ENCODE measurements at regions not wholly inside any gene's neighbourhood (a gene's known extent, or its start where the extent isn't known, plus 50 kb on each side); places are given as distances from the start of the nearest gene placed in this dataset.

- Histone ChIP-seq H3K4me3 (ENCODE audit: low read length) (no peak overlapping the region), H3K27ac (ENCODE audit: low read length) (no peak overlapping the region), H3K36me3 (ENCODE audit: control insufficient read depth, insufficient read depth, low read length) (no peaks in the 10 kb centered on the region), H3K27me3 (ENCODE audit: control insufficient read depth, insufficient read depth, low read length) (no peaks in the 10 kb centered on the region), H3K4me1 (ENCODE audit: control insufficient read depth, insufficient read depth, low read length) (no peaks in the 10 kb centered on the region), H3K9me3 (ENCODE audit: control insufficient read depth, insufficient read depth, low read length) (no peaks in the 10 kb centered on the region)
- Mint-ChIP-seq H3K27ac (no peak overlapping the region), H3K4me1 (no peaks in the 10 kb centered on the region), H3K36me3 (no peaks in the 10 kb centered on the region), H3K4me3 (no peak overlapping the region), H3K27me3 (ENCODE audit: low read depth in 2 of 2) (peaks cover 0 to 3% of the 10 kb centered on the region in 2 donors), H3K9me3 (peaks cover 2% of the 10 kb centered on the region in 2 donors)
- ATAC-seq (no peak), DNase-seq (no peak)
- 85% methylated on average over 3 of the region's 4 CpGs for WGBS (ENCODE audit: insufficient coverage)
- no peak for TF ChIP-seq CTCF (IDR thresholded peaks at IDR 0.05)
- intact Hi-C loops (cut with micrococcal nuclease): no loop called here
These were observed 181.0 kb upstream of the ETAA1 start for GRCh38 chr2:67216103-67216502.

DNA sequence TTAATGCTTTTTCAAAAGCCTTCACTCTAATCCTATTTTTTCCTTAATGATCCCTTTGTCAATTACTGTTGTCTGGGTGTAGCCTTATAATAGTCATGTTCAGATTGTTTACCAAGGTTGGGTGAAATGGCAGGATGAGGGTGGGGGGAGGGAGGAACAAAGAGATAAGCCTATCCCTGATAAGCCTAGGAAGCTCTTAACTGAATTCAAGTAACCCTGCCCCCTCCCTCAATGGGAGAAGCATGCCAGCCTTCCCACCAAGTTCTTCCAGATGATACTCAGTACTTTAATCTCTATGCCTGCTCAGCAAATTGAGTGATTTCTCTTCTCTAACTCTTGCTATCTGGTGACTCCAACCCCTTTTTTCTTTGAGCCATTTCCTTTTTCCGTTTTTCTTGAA, 180.3 kb upstream of the ETAA1 start:
- Histone ChIP-seq H3K27me3 (ENCODE audit: control insufficient read depth, insufficient read depth, low read length) (no peaks in the 10 kb centered on the region), H3K4me3 (ENCODE audit: low read length) (no peak overlapping the region), H3K9me3 (ENCODE audit: control insufficient read depth, insufficient read depth, low read length) (no peaks in the 10 kb centered on the region), H3K27ac (ENCODE audit: low read length) (no peak overlapping the region), H3K4me1 (ENCODE audit: control insufficient read depth, insufficient read depth, low read length) (no peaks in the 10 kb centered on the region), H3K36me3 (ENCODE audit: control insufficient read depth, insufficient read depth, low read length) (no peaks in the 10 kb centered on the region)
- peaks cover 0 to 3% of the 10 kb centered on the region in 2 donors for H3K27me3 Mint-ChIP-seq (ENCODE audit: low read depth in 2 of 2)
- no peak overlapping the region for H3K27ac Mint-ChIP-seq
- no peak for TF ChIP-seq CTCF (IDR thresholded peaks at IDR 0.05)
- H3K4me1 Mint-ChIP-seq: no peaks in the 10 kb centered on the region
- intact Hi-C loops (cut with micrococcal nuclease): no loop called here
- H3K4me3 Mint-ChIP-seq: no peak overlapping the region
- WGBS (ENCODE audit: insufficient coverage): no CpG with 5 or more reads among the region's 1 CpG
- peaks cover 2% of the 10 kb centered on the region in 2 donors for H3K9me3 Mint-ChIP-seq
- ATAC-seq: no peak
- no peak for DNase-seq
- no peaks in the 10 kb centered on the region for H3K36me3 Mint-ChIP-seq

- no peak overlapping the region for H3K4me3 ChIP-seq (ENCODE audit: low read length)
- no peaks in the 10 kb centered on the region for H3K36me3 ChIP-seq (ENCODE audit: control insufficient read depth, insufficient read depth, low read length)
- H3K4me1 ChIP-seq (ENCODE audit: control insufficient read depth, insufficient read depth, low read length): no peaks in the 10 kb centered on the region
- Mint-ChIP-seq H3K27ac (no peak overlapping the region), H3K4me1 (no peaks in the 10 kb centered on the region), H3K9me3 (peaks cover 2% of the 10 kb centered on the region in 2 donors), H3K36me3 (no peaks in the 10 kb centered on the region), H3K27me3 (ENCODE audit: low read depth in 2 of 2) (peaks cover 0 to 3% of the 10 kb centered on the region in 2 donors), H3K4me3 (no peak overlapping the region)
- H3K27me3 ChIP-seq (ENCODE audit: control insufficient read depth, insufficient read depth, low read length): no peaks in the 10 kb centered on the region
- no peak overlapping the region for H3K27ac ChIP-seq (ENCODE audit: low read length)
- no peak for TF ChIP-seq CTCF (IDR thresholded peaks at IDR 0.05)
- intact Hi-C loops (cut with micrococcal nuclease): no loop called here
- no peaks in the 10 kb centered on the region for H3K9me3 ChIP-seq (ENCODE audit: control insufficient read depth, insufficient read depth, low read length)
- DNase-seq: no peak
- no peak for ATAC-seq
These were observed 179.7 kb upstream of the ETAA1 start for GRCh38 chr2:67217398-67217797.

GRCh38 chr2:67218056-67218455, 179.1 kb upstream of the ETAA1 start:
- H3K27me3 Mint-ChIP-seq (ENCODE audit: low read depth in 2 of 2): peaks cover 0 to 3% of the 10 kb centered on the region in 2 donors
- 71% methylated on average over 2 of the region's 2 CpGs for WGBS (ENCODE audit: insufficient coverage)
- no peaks in the 10 kb centered on the region for H3K27me3 ChIP-seq (ENCODE audit: control insufficient read depth, insufficient read depth, low read length)
- H3K9me3 ChIP-seq (ENCODE audit: control insufficient read depth, insufficient read depth, low read length): no peaks in the 10 kb centered on the region
- H3K4me1 Mint-ChIP-seq: no peaks in the 10 kb centered on the region
- peaks cover 2% of the 10 kb centered on the region in 2 donors for H3K9me3 Mint-ChIP-seq
- no peak overlapping the region for H3K4me3 Mint-ChIP-seq
- H3K4me1 ChIP-seq (ENCODE audit: control insufficient read depth, insufficient read depth, low read length): no peaks in the 10 kb centered on the region
- H3K36me3 ChIP-seq (ENCODE audit: control insufficient read depth, insufficient read depth, low read length): no peaks in the 10 kb centered on the region
- ATAC-seq (no peak), DNase-seq (no peak)
- H3K27ac Mint-ChIP-seq: no peak overlapping the region
- no peak overlapping the region for H3K27ac ChIP-seq (ENCODE audit: low read length)
- no peaks in the 10 kb centered on the region for H3K36me3 Mint-ChIP-seq
- TF ChIP-seq CTCF (IDR thresholded peaks at IDR 0.05): no peak
- no peak overlapping the region for H3K4me3 ChIP-seq (ENCODE audit: low read length)
- intact Hi-C loops (cut with micrococcal nuclease): no loop called here

All from natural killer cell (primary cell).